ENCODE measurements at regions not wholly inside any gene's neighbourhood (a gene's known extent, or its start where the extent isn't known, plus 50 kb on each side); places are given as distances from the start of the nearest gene placed in this dataset.
A peak's percentile ranks its signal among the peaks of the same experiment; 100 is the strongest.

DNA sequence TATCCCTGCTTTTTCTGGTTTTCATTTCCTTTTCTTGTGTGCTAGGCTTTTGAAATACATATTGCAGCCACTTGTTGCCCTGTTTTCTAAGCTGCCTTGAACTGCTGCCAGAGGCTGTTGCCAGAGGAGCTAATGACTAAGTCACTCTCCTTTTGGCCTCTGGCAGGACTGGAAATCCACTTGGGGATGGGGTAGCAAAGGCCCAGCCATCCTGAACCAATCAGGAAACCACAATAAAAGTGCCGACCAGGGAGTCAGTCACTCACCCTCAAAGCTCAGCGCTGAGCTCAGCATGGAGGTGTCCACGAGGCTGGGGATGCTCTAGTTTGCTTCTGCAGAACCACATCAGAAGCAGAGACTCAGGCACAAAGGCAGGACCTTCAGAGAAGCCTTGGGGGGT, 813.0 kb downstream of the DHX35 start (continued):
- TF ChIP-seq, protein P1, sequence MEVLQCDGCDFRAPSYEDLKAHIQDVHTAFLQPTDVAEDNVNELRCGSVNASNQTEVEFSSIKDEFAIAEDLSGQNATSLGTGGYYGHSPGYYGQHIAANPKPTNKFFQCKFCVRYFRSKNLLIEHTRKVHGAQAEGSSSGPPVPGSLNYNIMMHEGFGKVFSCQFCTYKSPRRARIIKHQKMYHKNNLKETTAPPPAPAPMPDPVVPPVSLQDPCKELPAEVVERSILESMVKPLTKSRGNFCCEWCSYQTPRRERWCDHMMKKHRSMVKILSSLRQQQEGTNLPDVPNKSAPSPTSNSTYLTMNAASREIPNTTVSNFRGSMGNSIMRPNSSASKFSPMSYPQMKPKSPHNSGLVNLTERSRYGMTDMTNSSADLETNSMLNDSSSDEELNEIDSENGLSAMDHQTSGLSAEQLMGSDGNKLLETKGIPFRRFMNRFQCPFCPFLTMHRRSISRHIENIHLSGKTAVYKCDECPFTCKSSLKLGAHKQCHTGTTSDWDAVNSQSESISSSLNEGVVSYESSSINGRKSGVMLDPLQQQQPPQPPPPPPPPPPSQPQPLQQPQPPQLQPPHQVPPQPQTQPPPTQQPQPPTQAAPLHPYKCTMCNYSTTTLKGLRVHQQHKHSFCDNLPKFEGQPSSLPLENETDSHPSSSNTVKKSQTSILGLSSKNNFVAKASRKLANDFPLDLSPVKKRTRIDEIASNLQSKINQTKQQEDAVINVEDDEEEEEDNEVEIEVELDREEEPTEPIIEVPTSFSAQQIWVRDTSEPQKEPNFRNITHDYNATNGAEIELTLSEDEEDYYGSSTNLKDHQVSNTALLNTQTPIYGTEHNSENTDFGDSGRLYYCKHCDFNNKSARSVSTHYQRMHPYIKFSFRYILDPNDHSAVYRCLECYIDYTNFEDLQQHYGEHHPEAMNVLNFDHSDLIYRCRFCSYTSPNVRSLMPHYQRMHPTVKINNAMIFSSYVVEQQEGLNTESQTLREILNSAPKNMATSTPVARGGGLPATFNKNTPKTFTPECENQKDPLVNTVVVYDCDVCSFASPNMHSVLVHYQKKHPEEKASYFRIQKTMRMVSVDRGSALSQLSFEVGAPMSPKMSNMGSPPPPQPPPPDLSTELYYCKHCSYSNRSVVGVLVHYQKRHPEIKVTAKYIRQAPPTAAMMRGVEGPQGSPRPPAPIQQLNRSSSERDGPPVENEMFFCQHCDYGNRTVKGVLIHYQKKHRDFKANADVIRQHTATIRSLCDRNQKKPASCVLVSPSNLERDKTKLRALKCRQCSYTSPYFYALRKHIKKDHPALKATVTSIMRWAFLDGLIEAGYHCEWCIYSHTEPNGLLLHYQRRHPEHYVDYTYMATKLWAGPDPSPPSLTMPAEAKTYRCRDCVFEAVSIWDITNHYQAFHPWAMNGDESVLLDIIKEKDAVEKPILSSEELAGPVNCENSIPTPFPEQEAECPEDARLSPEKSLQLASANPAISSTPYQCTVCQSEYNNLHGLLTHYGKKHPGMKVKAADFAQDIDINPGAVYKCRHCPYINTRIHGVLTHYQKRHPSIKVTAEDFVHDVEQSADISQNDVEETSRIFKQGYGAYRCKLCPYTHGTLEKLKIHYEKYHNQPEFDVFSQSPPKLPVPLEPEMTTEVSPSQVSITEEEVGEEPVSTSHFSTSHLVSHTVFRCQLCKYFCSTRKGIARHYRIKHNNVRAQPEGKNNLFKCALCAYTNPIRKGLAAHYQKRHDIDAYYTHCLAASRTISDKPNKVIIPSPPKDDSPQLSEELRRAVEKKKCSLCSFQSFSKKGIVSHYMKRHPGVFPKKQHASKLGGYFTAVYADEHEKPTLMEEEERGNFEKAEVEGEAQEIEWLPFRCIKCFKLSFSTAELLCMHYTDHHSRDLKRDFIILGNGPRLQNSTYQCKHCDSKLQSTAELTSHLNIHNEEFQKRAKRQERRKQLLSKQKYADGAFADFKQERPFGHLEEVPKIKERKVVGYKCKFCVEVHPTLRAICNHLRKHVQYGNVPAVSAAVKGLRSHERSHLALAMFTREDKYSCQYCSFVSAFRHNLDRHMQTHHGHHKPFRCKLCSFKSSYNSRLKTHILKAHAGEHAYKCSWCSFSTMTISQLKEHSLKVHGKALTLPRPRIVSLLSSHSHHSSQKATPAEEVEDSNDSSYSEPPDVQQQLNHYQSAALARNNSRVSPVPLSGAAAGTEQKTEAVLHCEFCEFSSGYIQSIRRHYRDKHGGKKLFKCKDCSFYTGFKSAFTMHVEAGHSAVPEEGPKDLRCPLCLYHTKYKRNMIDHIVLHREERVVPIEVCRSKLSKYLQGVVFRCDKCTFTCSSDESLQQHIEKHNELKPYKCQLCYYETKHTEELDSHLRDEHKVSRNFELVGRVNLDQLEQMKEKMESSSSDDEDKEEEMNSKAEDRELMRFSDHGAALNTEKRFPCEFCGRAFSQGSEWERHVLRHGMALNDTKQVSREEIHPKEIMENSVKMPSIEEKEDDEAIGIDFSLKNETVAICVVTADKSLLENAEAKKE (CRISPR knock-in tag; IDR thresholded peaks at IDR 0.05) = no peak
- TF ChIP-seq EZH2 (IDR thresholded peaks at IDR 0.05; ENCODE audit: low read depth, unreplicated experiment) = no peak

GRCh38 chr20:39773380-39774000, 811.3 kb downstream of the DHX35 start:
- DNase-seq (ENCODE audit: low spot score) (peak; percentile 15), ATAC-seq (peak; percentile 58)
- H4K20me1 ChIP-seq (replicated peaks; ENCODE audit: insufficient read depth) = no peaks in the 10 kb centered on the region
- no peaks in the 10 kb centered on the region for H3K36me3 ChIP-seq (ENCODE audit: insufficient read depth)
- H3K36me3 Mint-ChIP-seq (ENCODE audit: low read depth) = no peaks in the 10 kb centered on the region; the same call in 2 of the 3 replicates
- H3K27me3 ChIP-seq (ENCODE audit: insufficient read depth) = no peaks in the 10 kb centered on the region
- no peak overlapping the region for H3K4me3 Mint-ChIP-seq
- H3F3A ChIP-seq (replicated peaks; ENCODE audit: low read depth) = no peaks in the 10 kb centered on the region
- peaks cover 5% of the 10 kb centered on the region; the same call in 1 of the 2 replicates for H3K9me2 ChIP-seq (ENCODE audit: insufficient read depth)
- no peaks in the 10 kb centered on the region for H3K4me1 Mint-ChIP-seq
- no peak overlapping the region for H3K27ac ChIP-seq (ENCODE audit: low read depth)
- no peak overlapping the region for H3K4me2 ChIP-seq
- no peak overlapping the region for H3K4me3 ChIP-seq
- no peak overlapping the region for H2AFZ ChIP-seq
- no peaks in the 10 kb centered on the region for H3K4me1 ChIP-seq (ENCODE audit: insufficient read depth)
- no peak overlapping the region for H3K27ac Mint-ChIP-seq
- no peaks in the 10 kb centered on the region for H3K27me3 Mint-ChIP-seq (ENCODE audit: insufficient read depth, low read depth, poor library complexity)
- peaks cover 2% of the 10 kb centered on the region; the same call in 1 of the 3 replicates for H3K9me3 Mint-ChIP-seq
- TF ChIP-seq, protein P2, sequence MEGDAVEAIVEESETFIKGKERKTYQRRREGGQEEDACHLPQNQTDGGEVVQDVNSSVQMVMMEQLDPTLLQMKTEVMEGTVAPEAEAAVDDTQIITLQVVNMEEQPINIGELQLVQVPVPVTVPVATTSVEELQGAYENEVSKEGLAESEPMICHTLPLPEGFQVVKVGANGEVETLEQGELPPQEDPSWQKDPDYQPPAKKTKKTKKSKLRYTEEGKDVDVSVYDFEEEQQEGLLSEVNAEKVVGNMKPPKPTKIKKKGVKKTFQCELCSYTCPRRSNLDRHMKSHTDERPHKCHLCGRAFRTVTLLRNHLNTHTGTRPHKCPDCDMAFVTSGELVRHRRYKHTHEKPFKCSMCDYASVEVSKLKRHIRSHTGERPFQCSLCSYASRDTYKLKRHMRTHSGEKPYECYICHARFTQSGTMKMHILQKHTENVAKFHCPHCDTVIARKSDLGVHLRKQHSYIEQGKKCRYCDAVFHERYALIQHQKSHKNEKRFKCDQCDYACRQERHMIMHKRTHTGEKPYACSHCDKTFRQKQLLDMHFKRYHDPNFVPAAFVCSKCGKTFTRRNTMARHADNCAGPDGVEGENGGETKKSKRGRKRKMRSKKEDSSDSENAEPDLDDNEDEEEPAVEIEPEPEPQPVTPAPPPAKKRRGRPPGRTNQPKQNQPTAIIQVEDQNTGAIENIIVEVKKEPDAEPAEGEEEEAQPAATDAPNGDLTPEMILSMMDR (conservative IDR thresholded peaks at IDR 0.05; ENCODE audit: low read depth in 2 of 2) = peak; percentile 27 to 47; a peak in 2 of 4 replicates
- no peak for TF ChIP-seq EZH2phosphoT487 (IDR thresholded peaks at IDR 0.05; ENCODE audit: unreplicated experiment)
- H3K79me2 ChIP-seq (replicated peaks; ENCODE audit: insufficient read depth) = no peaks in the 10 kb centered on the region
